Left lung (tissue), 4 donors: ENCODE measurements at regions not wholly inside any gene's neighbourhood (a gene's known extent, or its start where the extent isn't known, plus 50 kb on each side); places are given as distances from the start of the nearest gene placed in this dataset.

Source experiments
- ATAC-seq: fragments of 200-7000 bp; cut with Tn5 transposase; one replicate; pipeline ENCODE4 v1.9.1; 2020; ENCODE audit warnings: moderate library complexity
- DNase-seq, 4 donors: peaks; one replicate each; pipeline ENCODE4 v3.0.0-alpha.2; 2013 to 2020
- H3K27ac ChIP-seq, 2 donors: fragments of 200-600 bp; sonication (generic) in 1 of 2; one replicate each; pipeline versions ENCODE4 v1.5.0 to v1.8.0; 2020 to 2021
- H3K27me3 ChIP-seq, 2 donors: fragments of 200-600 bp; sonication (generic) in 1 of 2; one replicate each; pipeline versions ENCODE4 v1.5.0 to v1.8.0; 2020 to 2021
- H3K36me3 ChIP-seq, 2 donors: fragments of 200-600 bp; sonication (generic) in 1 of 2; one replicate each; pipeline versions ENCODE4 v1.5.0 to v1.8.0; 2020 to 2021
- H3K4me1 ChIP-seq, 2 donors: fragments of 200-600 bp; one replicate each; pipeline ENCODE4 v1.8.0; 2021
- H3K4me3 ChIP-seq, 2 donors: fragments of 200-600 bp; sonication (generic) in 1 of 2; one replicate each; pipeline versions ENCODE4 v1.5.0 to v1.8.0; 2020 to 2021; ENCODE audit warnings: mild to moderate bottlenecking in 1 of 2
- H3K9me3 ChIP-seq, 2 donors: fragments of 200-600 bp; sonication (generic) in 1 of 2; one replicate each; pipeline versions ENCODE4 v1.5.0 to v1.8.0; 2020 to 2021
- CTCF ChIP-seq, 2 donors: fragments of 200-600 bp; sonication (generic) in 1 of 2; IDR thresholded peaks; one replicate each; pipeline versions ENCODE4 v1.5.0 to v1.8.0; 2021; ENCODE audit warnings: antibody characterized with exemption in 2 of 2
- intact Hi-C, 2 donors: fragments of 100-400 bp; cut with DNase I; formaldehyde crosslinking; loops; one replicate each; pipeline versions ENCODE4 v1.11.2 to v1.14.2; 2022
- donor health status: DM: no; HTN: yes; CAD: no.
- donor health status: DM: no; HTN: no; CAD: no.

- DNase-seq = no peak
- TF ChIP-seq CTCF (IDR thresholded peaks at IDR 0.05) = no peak
- ATAC-seq = no peak
- Histone ChIP-seq H3K4me1 (no peaks in the 10 kb centered on the region), H3K27me3 (no peaks in the 10 kb centered on the region), H3K9me3 (peaks cover 0 to 11% of the 10 kb centered on the region in 2 donors), H3K27ac (no peak overlapping the region), H3K4me3 (no peak overlapping the region), H3K36me3 (no peaks in the 10 kb centered on the region)
- intact Hi-C loops = no loop called here
Measured at GRCh38 chr4:72948080-72948479, 121.4 kb downstream of the COX18 start.

- Histone ChIP-seq H3K27ac (no peak overlapping the region), H3K36me3 (no peaks in the 10 kb centered on the region), H3K27me3 (no peaks in the 10 kb centered on the region), H3K9me3 (peaks cover 0 to 11% of the 10 kb centered on the region in 2 donors), H3K4me3 (no peak overlapping the region), H3K4me1 (no peaks in the 10 kb centered on the region)
- intact Hi-C loops = no loop called here
- DNase-seq (no peak), ATAC-seq (no peak)
- no peak for TF ChIP-seq CTCF (IDR thresholded peaks at IDR 0.05)
Measured at GRCh38 chr4:72945719-72946336, 123.7 kb downstream of the COX18 start.

GRCh38 chr4:72942565-72942964 is 127.0 kb downstream of the COX18 start:
- peaks cover 0 to 11% of the 10 kb centered on the region in 2 donors for H3K9me3 ChIP-seq
- no peak for DNase-seq
- H3K4me1 ChIP-seq = no peaks in the 10 kb centered on the region
- no peaks in the 10 kb centered on the region for H3K27me3 ChIP-seq
- H3K36me3 ChIP-seq = no peaks in the 10 kb centered on the region
- no peak overlapping the region for H3K27ac ChIP-seq
- TF ChIP-seq CTCF (IDR thresholded peaks at IDR 0.05) = no peak
- intact Hi-C loops = no loop called here
- ATAC-seq = no peak
- no peak overlapping the region for H3K4me3 ChIP-seq

GRCh38 chr4:72938516-72938915 is 131.0 kb downstream of the COX18 start:
- Histone ChIP-seq H3K27ac (no peak overlapping the region), H3K4me3 (no peak overlapping the region), H3K36me3 (no peaks in the 10 kb centered on the region), H3K27me3 (no peaks in the 10 kb centered on the region), H3K4me1 (no peaks in the 10 kb centered on the region), H3K9me3 (no peaks in the 10 kb centered on the region)
- intact Hi-C loops = no loop called here
- ATAC-seq (peak; percentile 34), DNase-seq (peak in 2 of 4 donors; percentile 12 to 36)
- TF ChIP-seq CTCF (IDR thresholded peaks at IDR 0.05) = no peak

GRCh38 chr4:72935462-72935861 is 134.1 kb downstream of the COX18 start:
- no peak for TF ChIP-seq CTCF (IDR thresholded peaks at IDR 0.05)
- Histone ChIP-seq H3K36me3 (no peaks in the 10 kb centered on the region), H3K4me3 (no peak overlapping the region), H3K9me3 (no peaks in the 10 kb centered on the region), H3K27me3 (no peaks in the 10 kb centered on the region), H3K4me1 (no peaks in the 10 kb centered on the region), H3K27ac (no peak overlapping the region)
- DNase-seq = no peak
- intact Hi-C loops = no loop called here
- ATAC-seq = no peak
